ENCODE measurements at regions not wholly inside any gene's neighbourhood (a gene's known extent, or its start where the extent isn't known, plus 50 kb on each side); places are given as distances from the start of the nearest gene placed in this dataset.

- Mint-ChIP-seq H3K4me3 (no peak overlapping the region), H3K27ac (no peak overlapping the region), H3K27me3 (no peaks in the 10 kb centered on the region), H3K9me3 (no peaks in the 10 kb centered on the region), H3K4me1 (no peaks in the 10 kb centered on the region), H3K36me3 (ENCODE audit: low read depth) (no peaks in the 10 kb centered on the region)
- no peak for ATAC-seq (ENCODE audit: low read depth)
- ChIA-PET CTCF (interaction anchor here (1.5 kb wide), 1 partner anchor 9 kb away, joined by 3 read pairs; no protein-coding TSS in a partner anchor), POLR2A (no interaction called here)
- intact Hi-C loops (cut with micrococcal nuclease) = no loop called here
- TF ChIP-seq, protein P1, sequence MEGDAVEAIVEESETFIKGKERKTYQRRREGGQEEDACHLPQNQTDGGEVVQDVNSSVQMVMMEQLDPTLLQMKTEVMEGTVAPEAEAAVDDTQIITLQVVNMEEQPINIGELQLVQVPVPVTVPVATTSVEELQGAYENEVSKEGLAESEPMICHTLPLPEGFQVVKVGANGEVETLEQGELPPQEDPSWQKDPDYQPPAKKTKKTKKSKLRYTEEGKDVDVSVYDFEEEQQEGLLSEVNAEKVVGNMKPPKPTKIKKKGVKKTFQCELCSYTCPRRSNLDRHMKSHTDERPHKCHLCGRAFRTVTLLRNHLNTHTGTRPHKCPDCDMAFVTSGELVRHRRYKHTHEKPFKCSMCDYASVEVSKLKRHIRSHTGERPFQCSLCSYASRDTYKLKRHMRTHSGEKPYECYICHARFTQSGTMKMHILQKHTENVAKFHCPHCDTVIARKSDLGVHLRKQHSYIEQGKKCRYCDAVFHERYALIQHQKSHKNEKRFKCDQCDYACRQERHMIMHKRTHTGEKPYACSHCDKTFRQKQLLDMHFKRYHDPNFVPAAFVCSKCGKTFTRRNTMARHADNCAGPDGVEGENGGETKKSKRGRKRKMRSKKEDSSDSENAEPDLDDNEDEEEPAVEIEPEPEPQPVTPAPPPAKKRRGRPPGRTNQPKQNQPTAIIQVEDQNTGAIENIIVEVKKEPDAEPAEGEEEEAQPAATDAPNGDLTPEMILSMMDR (IDR thresholded peaks at IDR 0.05) = no peak
- DNase-seq = no peak
Measured at GRCh38 chr5:152864991-152865390, 459.9 kb upstream of the NMUR2 start.

GRCh38 chr5:152869971-152870370 is 464.9 kb upstream of the NMUR2 start:
- ATAC-seq (ENCODE audit: low read depth) = no peak

GRCh38 chr5:152882621-152883020 is 477.5 kb upstream of the NMUR2 start:
- intact Hi-C loops (cut with micrococcal nuclease) = no loop called here
- Mint-ChIP-seq H3K9me3 (peaks cover 10% of the 10 kb centered on the region), H3K4me3 (no peak overlapping the region), H3K27me3 (no peaks in the 10 kb centered on the region), H3K27ac (no peak overlapping the region), H3K4me1 (no peaks in the 10 kb centered on the region), H3K36me3 (ENCODE audit: low read depth) (no peaks in the 10 kb centered on the region)
- ChIA-PET CTCF (no interaction called here), POLR2A (no interaction called here)
- no peak for DNase-seq
- TF ChIP-seq, protein P1 (IDR thresholded peaks at IDR 0.05) = no peak
- no peak for ATAC-seq (ENCODE audit: low read depth)

More at GRCh38 chr5:152869971-152870370, 464.9 kb upstream of the NMUR2 start:
- no peaks in the 10 kb centered on the region for H3K4me1 Mint-ChIP-seq
- no peaks in the 10 kb centered on the region for H3K36me3 Mint-ChIP-seq (ENCODE audit: low read depth)
- ChIA-PET POLR2A (no interaction called here), CTCF (no interaction called here)
- H3K9me3 Mint-ChIP-seq = no peaks in the 10 kb centered on the region
- no peaks in the 10 kb centered on the region for H3K27me3 Mint-ChIP-seq
- intact Hi-C loops (cut with micrococcal nuclease) = no loop called here
- no peak overlapping the region for H3K27ac Mint-ChIP-seq
- DNase-seq = no peak
- H3K4me3 Mint-ChIP-seq = no peak overlapping the region
- TF ChIP-seq, protein P1 (IDR thresholded peaks at IDR 0.05) = no peak

GRCh38 chr5:152883066-152883775 is 478.1 kb upstream of the NMUR2 start:
- Mint-ChIP-seq H3K27me3 (no peaks in the 10 kb centered on the region), H3K36me3 (ENCODE audit: low read depth) (no peaks in the 10 kb centered on the region), H3K4me1 (no peaks in the 10 kb centered on the region), H3K27ac (no peak overlapping the region), H3K4me3 (no peak overlapping the region), H3K9me3 (peaks cover 9% of the 10 kb centered on the region)
- DNase-seq (no peak), ATAC-seq (ENCODE audit: low read depth) (no peak)
- ChIA-PET CTCF (no interaction called here), POLR2A (no interaction called here)
- TF ChIP-seq, protein P1 (IDR thresholded peaks at IDR 0.05) = no peak
- intact Hi-C loops (cut with micrococcal nuclease) = no loop called here

- ChIA-PET POLR2A (no interaction called here), CTCF (no interaction called here)
- intact Hi-C loops (cut with micrococcal nuclease) = no loop called here
- H3K4me1 Mint-ChIP-seq = no peaks in the 10 kb centered on the region
- ATAC-seq (ENCODE audit: low read depth) (no peak), DNase-seq (no peak)
- H3K9me3 Mint-ChIP-seq = peaks cover 6% of the 10 kb centered on the region
- H3K4me3 Mint-ChIP-seq = no peak overlapping the region
- TF ChIP-seq, protein P1 (IDR thresholded peaks at IDR 0.05) = no peak
- no peak overlapping the region for H3K27ac Mint-ChIP-seq
- H3K36me3 Mint-ChIP-seq (ENCODE audit: low read depth) = no peaks in the 10 kb centered on the region
- no peaks in the 10 kb centered on the region for H3K27me3 Mint-ChIP-seq
Measured at GRCh38 chr5:152884006-152884405, 478.9 kb upstream of the NMUR2 start.

Measured in activated B cell treated with CpG ODN at 0.5 μM for 24 hours (primary cell).